DOHH2 (cell line): ENCODE measurements at regions not wholly inside any gene's neighbourhood (a gene's known extent, or its start where the extent isn't known, plus 50 kb on each side); places are given as distances from the start of the nearest gene placed in this dataset.

Experiments used
- EZH2phosphoT487 ChIP-seq: fragments of 200-600 bp; sonication (generic); IDR thresholded peaks from 2 replicates; pipeline ENCODE4 v1.6.1; 2017; ENCODE audit warnings: borderline replicate concordance, mild to moderate bottlenecking, antibody characterized with exemption, low read length, moderate library complexity, mixed read lengths
- TF ChIP-seq, protein P1 (sequence below): fragments of 200-600 bp; sonication (generic); IDR thresholded peaks from one replicate; pipeline ENCODE4 v1.5.1; 2014; ENCODE audit warnings: antibody characterized with exemption, mild to moderate bottlenecking, low read depth, low read length; ENCODE audit not compliant: poor library complexity, severe bottlenecking

DNA sequence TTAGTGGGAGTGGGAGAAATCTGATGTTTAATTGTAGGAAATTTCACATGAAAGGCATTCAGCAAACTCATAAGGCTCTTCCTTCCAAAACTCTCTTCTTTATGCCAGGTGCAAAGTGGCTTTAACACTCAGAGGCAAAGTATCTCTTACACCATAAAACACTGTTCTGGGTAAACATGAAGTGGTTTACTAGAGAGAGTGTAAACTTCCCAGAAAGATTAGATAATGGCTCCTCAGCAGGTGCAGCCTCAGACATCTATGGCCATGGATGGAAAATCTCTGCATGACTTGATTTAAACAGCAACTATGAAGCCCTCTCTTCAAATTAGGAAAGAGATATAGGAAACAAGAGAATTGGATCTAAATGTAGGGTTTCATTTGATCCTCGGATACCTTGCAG lies 583.1 kb upstream of the SALL1 start:
- TF ChIP-seq, protein P1, sequence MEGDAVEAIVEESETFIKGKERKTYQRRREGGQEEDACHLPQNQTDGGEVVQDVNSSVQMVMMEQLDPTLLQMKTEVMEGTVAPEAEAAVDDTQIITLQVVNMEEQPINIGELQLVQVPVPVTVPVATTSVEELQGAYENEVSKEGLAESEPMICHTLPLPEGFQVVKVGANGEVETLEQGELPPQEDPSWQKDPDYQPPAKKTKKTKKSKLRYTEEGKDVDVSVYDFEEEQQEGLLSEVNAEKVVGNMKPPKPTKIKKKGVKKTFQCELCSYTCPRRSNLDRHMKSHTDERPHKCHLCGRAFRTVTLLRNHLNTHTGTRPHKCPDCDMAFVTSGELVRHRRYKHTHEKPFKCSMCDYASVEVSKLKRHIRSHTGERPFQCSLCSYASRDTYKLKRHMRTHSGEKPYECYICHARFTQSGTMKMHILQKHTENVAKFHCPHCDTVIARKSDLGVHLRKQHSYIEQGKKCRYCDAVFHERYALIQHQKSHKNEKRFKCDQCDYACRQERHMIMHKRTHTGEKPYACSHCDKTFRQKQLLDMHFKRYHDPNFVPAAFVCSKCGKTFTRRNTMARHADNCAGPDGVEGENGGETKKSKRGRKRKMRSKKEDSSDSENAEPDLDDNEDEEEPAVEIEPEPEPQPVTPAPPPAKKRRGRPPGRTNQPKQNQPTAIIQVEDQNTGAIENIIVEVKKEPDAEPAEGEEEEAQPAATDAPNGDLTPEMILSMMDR: no peak
- TF ChIP-seq EZH2phosphoT487: no peak
